ENCODE measurements at regions not wholly inside any gene's neighbourhood (a gene's known extent, or its start where the extent isn't known, plus 50 kb on each side); places are given as distances from the start of the nearest gene placed in this dataset.
"Not testable (repeated sequence)": the region's sequence is repeated elsewhere in the genome, so short reads cannot be mapped to it uniquely, and the experiment has no call there.

DNA sequence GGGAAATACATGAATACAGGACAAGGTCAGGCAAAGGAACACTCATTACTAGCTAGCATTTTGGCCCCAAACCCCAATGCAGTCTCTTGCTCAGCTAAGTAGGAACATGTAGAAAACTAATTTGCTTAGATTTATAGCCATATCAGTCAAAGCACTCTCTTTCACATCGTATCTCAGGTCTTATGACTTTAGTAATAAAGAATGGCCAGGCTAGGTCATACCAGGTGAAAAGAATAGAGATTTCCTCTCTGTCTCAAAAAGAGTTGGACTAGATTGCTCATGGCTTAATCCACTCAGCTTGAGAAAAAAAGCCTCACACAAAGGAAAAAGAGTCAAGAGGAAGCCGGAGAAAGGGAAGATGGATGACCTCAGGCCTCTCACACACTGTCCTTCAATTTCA lies 772.7 kb upstream of the SEMA6A start:
- DNase-seq = no peak

DNA sequence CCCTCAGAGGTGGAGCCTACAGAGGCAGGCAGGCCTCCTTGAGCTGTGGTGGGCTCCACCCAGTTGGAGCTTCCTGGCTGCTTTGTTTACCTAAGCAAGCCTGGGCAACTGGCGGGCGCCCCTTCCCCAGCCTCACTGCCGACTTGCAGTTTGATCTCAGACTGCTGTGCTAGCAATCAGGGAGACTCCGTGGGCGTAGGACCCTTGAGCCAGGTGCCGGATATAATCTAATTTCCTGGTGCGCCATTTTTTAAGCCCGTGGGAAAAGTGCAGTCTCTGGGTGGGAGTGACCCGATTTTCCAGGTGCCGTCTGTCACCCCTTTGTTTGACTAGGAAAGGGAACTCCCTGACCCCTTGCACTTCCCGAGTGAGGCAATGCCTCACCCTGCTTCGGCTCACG lies 769.1 kb upstream of the SEMA6A start:
- DNase-seq = not testable (repeated sequence)

GRCh38 chr5:117337064-117337749 lies 762.6 kb upstream of the SEMA6A start:
- no peak for DNase-seq

DNA sequence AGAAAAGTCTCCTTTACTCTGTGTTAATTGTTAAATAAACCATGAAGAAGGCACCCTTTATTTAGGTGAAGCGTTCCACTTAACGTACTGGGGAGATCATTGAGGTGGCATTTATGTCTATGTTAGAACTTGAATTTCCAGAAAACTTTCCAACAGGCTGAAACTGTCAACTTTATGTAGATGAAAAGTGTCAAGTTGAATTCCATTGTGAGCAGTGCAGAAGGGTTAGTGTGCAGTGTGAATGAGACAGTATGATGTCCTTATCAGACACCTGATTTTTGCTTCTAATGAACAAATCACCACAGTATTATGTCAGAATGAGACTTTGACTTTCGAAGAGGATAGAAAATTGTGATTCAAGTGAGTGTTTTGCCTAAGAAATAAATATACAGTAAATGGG lies 761.6 kb upstream of the SEMA6A start:
- DNase-seq = no peak

DNA sequence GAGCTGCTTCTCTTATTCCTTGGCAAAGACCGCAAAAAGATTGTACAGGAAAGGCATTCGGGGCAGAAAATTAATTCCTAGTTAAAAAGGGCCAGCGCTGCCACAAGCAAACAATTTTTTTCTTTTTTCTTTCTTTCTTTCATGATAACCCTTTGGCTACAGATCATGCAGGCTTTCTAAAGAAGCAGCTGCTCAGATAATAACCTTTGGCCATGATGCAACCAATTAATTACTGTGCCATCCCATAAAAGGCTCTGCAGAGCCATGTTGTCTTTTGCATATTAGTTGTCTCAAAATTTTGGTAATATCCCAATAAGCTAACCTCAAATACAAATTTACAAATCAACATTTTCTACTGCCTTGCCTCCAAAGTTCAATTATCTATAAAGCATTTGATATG lies 758.4 kb upstream of the SEMA6A start:
- no peak for DNase-seq

DNA sequence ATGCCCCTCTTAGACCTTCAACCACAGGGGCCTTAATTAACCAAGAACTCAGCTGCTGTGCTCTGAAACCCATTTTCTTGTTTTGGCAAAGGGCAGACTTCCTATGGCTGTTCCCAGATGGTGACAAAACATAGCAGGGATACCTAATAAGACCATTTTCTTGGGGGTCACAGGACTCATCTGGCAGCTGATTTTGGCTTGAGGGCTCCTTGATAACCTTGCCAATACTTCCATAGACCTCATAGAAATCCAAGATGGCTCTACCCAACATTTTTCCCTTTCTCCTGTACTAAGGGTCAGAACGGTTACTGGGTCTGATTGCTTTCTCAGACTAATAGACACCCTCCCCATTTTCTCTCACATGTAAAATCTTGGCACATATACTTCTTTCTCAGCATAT lies 757.7 kb upstream of the SEMA6A start:
- no peak for DNase-seq

DNA sequence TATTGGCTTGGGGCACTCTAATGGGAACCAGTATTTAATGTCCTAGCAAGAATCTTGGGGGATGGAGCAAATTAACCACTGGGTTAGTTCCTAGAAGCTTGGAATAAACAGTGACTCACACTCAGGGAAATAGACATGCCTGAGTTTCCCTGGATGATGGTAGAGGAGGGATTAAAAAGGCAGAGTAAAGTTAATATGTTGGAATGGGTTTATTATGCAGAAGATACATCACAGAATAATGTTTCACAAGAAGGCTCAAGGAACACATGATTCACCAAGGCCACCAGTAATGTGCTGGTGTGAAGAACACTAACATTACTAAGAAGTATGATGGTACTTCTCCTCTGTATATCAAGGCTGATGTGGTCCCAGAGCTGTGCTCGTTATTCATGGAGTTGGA lies 752.9 kb upstream of the SEMA6A start:
- no peak for DNase-seq

GRCh38 chr5:117326997-117327396 lies 752.4 kb upstream of the SEMA6A start:
- no peak for DNase-seq

- DNase-seq = no peak
Observed at GRCh38 chr5:117318528-117318927, 743.9 kb upstream of the SEMA6A start.

DNA sequence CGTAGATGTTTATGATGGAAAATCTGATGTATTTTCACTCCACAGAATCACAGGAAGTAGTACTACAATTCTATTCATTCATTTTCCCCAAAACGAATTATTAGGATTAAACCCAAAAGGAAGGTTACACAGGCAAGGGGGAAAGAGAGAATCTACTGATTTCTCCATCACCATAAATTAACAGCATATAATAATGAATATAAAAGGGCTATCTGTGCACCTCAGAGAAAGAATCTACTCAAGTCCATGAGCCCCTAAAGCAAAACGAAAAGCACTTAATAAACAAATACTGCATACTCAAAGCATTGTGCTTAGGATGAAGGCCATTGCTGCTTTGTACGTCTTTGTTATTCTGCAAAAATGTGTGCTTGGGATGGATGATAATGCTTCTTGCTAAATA lies 740.5 kb upstream of the SEMA6A start:
- DNase-seq = no peak

DNA sequence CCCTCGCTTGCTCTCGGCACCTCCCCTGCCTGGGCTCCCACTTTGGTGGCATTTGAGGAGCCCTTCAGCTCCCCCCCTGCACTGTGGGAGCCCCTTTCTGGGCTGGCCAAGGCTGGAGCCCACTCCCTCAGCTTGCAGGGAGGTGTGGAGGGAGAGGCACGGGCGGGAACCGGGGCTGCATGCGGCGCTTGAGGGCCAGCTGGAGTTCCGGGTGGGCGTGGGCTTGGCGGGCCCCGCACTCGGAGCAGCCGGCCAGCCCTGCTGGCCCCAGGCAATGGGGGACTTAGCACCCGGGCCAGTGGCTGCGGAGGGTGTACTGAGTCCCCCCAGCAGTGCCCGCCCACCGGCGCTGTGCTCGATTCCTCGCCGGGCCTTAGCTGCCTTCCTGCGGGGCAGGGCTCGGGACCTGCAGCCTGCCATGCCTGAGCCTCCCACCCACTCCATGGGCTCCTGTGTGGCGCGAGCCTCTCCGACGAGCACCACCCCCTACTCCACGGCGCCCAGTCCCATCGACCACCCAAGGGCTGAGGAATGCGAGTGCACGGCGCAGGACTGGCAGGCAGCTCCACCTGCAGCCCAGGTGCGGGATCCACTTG lies 730.0 kb upstream of the SEMA6A start:
- not testable (repeated sequence) for DNase-seq

DNA sequence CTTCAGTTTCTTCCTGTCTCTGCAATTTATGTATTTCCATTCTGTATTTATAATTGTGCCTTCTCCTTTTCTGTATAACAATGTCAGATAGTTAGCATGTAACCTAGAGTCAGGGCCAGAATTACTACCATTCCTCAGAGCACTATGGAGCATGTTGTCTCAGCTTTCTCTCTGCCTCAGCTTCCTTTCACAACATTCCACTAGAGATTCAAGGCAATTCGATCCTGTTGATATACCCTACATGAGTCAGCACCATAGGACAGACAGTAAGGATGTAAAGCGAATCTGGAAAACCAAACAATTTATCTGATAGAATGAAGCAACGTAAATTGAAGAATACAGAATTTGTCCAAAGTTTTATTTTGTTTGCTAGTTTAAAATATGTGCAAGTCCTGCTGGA lies 728.3 kb upstream of the SEMA6A start:
- no peak for DNase-seq

DNA sequence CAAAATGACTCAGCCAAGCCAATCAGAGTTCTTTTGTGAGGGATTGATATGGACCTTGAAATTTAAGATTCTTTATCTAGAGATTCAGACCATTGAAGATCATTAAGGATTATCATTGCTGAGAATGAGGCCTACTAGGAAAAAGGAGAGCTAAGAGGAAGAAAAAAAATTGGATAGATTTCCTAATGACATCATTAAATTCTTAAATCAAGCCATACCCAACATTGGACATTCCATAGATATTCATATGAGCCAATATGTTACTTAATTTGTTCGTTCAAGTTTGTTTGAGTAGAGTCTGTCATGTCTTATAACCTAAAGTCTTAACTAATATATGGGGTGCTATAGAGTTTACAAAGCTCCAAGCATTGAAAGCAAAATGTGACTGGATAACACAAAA lies 727.9 kb upstream of the SEMA6A start:
- no peak for DNase-seq

GRCh38 chr5:117299936-117300328 lies 725.3 kb upstream of the SEMA6A start:
- DNase-seq = no peak

DNA sequence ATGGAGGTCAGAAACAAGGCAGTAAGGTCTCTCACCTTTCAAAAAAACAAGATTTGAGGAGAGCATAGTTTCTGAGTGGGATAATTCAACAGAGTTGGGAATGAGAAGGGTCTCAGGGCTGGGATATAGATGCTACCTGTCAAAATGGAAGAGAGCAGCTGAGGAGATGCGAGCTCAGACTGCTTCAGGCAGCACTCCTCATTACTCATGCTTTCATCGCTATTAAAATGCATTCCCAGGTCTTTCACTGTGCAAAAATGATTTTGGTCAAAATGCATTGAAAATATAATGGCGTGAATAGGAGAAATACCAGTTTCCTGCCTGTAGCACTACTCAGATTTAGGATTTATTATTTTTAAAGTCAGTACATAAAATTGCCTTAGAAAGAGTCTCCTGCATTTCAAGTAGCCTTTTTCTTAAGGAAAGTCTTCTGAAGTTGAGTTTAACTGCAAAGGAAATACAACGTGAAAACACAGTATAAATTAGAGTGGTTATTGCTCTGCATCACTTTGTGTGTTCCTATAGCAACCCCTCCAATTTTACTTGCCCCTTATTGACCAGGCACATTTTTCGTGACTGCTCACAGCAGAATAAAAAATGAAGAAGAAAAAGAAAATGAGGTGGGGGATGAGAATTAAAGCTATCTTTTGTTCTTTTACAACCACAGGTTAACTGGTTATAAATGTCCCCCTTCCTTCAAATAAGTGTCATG lies 724.8 kb upstream of the SEMA6A start:
- no peak for DNase-seq

- DNase-seq = no peak
Observed at GRCh38 chr5:117296872-117297271, 722.2 kb upstream of the SEMA6A start.

DNA sequence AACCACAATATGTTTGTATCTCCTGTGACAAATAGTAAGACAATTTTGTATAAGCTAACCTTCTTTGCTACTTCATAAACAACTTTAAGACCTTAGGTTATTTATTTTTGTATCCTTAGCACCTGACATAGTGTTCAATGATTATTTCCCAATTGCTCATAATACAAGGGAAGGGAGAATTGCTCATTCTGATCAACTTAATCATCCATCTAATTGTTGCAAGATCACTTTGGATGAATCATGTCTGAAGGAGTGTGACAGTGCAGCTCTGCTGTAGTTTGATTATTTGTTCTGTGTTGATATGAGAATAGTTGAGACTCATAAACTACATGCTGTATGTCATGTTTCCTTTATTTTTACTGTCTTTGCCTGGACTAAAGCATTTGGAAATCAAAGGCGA lies 721.3 kb upstream of the SEMA6A start:
- no peak for DNase-seq

- no peak for DNase-seq
Observed at GRCh38 chr5:117286813-117287212, 712.2 kb upstream of the SEMA6A start.

DNA sequence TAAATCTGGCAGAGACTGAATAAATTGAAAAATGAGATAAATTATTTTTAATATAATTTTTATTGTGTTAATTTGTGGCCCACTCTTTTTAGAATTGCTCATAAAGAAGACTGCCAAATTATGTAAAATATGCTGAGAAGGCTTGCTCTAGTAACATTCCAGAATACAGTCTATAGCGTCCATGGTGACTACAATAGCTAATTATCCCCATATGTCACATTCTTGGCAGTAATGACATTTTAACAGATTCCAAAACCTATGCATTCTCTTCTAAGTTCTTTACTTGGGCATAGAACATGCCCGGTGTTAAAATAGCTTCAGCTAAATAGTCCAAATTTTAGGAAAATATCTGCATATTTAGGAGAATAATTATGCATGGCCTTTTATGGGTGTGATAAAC lies 697.0 kb upstream of the SEMA6A start:
- no peak for DNase-seq

- DNase-seq = no peak
Observed at GRCh38 chr5:117266280-117266679, 691.7 kb upstream of the SEMA6A start.

DNA sequence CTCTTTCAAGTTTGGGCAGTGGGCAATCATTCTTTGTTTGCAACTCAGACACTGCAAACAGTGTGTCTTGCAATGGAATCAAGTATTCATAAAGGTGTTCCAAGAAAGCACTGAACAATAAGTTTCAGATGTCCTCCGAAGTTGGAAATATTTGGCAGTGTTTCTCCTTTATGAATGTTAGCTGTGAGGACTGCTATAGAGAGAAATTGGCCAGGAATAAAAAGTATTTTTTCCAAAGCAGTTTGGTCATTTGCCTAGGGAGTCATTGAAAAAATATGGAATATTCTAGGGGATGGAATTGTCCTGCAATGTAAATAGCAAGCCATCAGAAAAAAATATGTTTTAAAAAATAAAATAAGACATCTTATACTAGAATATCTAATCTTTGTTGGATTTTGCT lies 688.6 kb upstream of the SEMA6A start:
- DNase-seq = no peak

GRCh38 chr5:117262572-117263131 lies 688.0 kb upstream of the SEMA6A start:
- no peak for DNase-seq

DNA sequence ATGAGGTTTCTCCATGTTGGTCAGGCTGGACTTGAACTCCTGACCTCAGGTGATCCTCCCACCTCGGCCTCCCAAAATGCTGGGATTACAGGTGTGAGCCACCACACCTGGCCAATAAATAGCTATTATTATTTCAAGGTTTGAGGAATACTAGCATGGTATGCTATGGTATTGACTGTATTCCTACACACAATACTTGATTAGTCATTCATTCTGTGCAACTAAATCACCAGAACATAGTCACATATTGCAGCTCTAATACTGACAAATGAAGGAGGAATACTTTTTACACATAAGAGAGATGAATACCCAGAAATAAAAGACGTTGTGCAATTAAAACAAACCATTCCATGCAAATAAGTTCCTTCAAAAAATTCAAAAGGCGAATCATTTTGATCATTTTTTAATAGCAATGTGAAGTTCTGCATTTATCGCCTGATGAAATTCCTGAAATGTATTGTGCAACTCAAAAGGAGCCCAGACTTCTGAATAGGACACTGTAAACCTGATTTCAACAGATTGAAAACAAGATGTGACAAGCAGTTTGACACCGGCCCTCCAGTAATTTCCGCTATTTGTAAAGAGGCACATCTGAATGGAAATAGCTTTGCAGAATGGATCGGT lies 687.4 kb upstream of the SEMA6A start:
- DNase-seq = no peak
